Loucy (cell line): ENCODE measurements at regions not wholly inside any gene's neighbourhood (a gene's known extent, or its start where the extent isn't known, plus 50 kb on each side); places are given as distances from the start of the nearest gene placed in this dataset.

Experiments
- H2AFZ ChIP-seq: fragments of 200-600 bp; sonication (generic); 2 replicates; pipeline ENCODE4 v1.6.0; 2016; ENCODE audit warnings: antibody characterized with exemption, mild to moderate bottlenecking, low read length, moderate library complexity
- H3F3A ChIP-seq: fragments of 200-600 bp; 2 replicates; pipeline ENCODE4 v1.6.0; 2016; ENCODE audit warnings: antibody characterized with exemption, low read depth, mild to moderate bottlenecking
- H3K27me3 ChIP-seq: fragments of 200-600 bp; sonication (generic); 2 replicates; pipeline ENCODE4 v1.6.1; 2014; ENCODE audit warnings: low read length, mild to moderate bottlenecking; ENCODE audit not compliant: insufficient read depth, poor library complexity, severe bottlenecking
- H3K36me3 ChIP-seq: fragments of 200-600 bp; sonication (generic); 2 replicates; pipeline ENCODE4 v1.6.1; 2016; ENCODE audit warnings: low read length; ENCODE audit not compliant: insufficient read depth
- H3K4me1 ChIP-seq: fragments of 200-600 bp; sonication (generic); 2 replicates; pipeline ENCODE4 v1.5.1; 2014; ENCODE audit warnings: low read length, mild to moderate bottlenecking; ENCODE audit not compliant: insufficient read depth, poor library complexity, severe bottlenecking
- H3K4me2 ChIP-seq: fragments of 200-600 bp; sonication (generic); 2 replicates; pipeline ENCODE4 v1.6.0; 2014; ENCODE audit warnings: antibody characterized with exemption, low read length, low read depth, mild to moderate bottlenecking; ENCODE audit not compliant: poor library complexity, severe bottlenecking
- H3K4me3 ChIP-seq: fragments of 200-600 bp; sonication (generic); 2 replicates; pipeline ENCODE4 v1.5.1; 2014; ENCODE audit warnings: low read length, mild to moderate bottlenecking, mixed read lengths; ENCODE audit not compliant: poor library complexity, severe bottlenecking
- H3K79me2 ChIP-seq: fragments of 200-600 bp; sonication (generic); 2 replicates; pipeline ENCODE4 v1.6.1; 2014; ENCODE audit warnings: low read length; ENCODE audit not compliant: insufficient read depth
- H3K9ac ChIP-seq: fragments of 200-600 bp; sonication (generic); 2 replicates; pipeline ENCODE4 v1.6.0; 2014; ENCODE audit warnings: mild to moderate bottlenecking, low read depth, low read length, moderate library complexity; ENCODE audit not compliant: poor library complexity, severe bottlenecking
- H3K9me2 ChIP-seq: fragments of 200-600 bp; sonication (generic); replicated peaks from 2 replicates; pipeline ENCODE4 v1.6.1; 2016; ENCODE audit warnings: low read depth, low read length, mixed read lengths
- H3K9me3 ChIP-seq: fragments of 200-600 bp; sonication (generic); 2 replicates; pipeline ENCODE4 v1.6.1; 2014; ENCODE audit warnings: mild to moderate bottlenecking, antibody characterized with exemption, low read length, low read depth; ENCODE audit not compliant: insufficient read depth
- H4K20me1 ChIP-seq: fragments of 200-600 bp; sonication (generic); 2 replicates; pipeline ENCODE4 v1.6.0; 2014; ENCODE audit warnings: antibody characterized with exemption, low read length, mild to moderate bottlenecking; ENCODE audit not compliant: insufficient read depth, poor library complexity, severe bottlenecking
- CTCF ChIP-seq: fragments of 200-600 bp; sonication (generic); conservative IDR thresholded peaks from 2 replicates; pipeline ENCODE4 v1.5.1; 2014; ENCODE audit warnings: mild to moderate bottlenecking, antibody characterized with exemption, low read length
- EZH2phosphoT487 ChIP-seq: fragments of 200-600 bp; IDR thresholded peaks from 2 replicates; pipeline ENCODE4 v1.6.1; 2018; ENCODE audit warnings: antibody characterized with exemption, mild to moderate bottlenecking, moderate library complexity, borderline replicate concordance

DNA sequence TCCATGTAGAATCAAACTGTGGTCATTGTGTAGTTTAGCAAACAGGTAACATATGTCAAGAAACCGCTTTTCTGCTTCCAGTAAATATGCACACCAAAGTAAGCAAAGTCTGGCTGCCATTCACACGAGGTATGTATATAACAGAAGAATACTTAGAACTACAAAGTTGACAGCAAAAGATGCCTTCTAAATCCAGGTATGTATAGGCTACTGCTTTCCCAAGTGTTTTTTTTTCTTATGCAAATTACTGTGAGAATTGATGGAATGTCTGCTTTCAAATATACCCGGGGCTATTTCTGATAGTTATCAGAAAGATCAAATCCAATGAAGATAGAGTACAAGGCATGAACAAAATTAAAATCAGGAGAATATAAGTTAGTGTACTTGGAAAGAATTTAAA is 229.2 kb downstream of the HACE1 start:
- TF ChIP-seq EZH2phosphoT487 = no peak
- no peak for TF ChIP-seq CTCF

DNA sequence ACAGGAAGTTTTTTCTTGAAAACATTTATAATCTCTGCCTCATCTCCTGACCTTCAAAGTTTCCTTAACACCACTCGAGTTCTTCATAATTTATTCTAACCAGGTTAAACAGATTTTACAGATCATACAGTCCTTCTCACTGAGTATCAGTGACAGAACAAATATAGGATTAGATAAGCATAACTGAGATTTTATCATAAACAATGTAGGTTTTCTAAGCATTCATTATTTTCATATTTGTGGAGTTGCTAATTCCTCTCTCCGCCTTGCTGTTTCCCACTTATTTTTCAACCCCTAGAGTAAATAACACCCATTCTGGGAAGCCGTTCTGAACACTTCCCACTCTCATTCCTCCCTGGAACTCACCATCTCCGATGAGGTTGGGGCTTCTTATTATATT is 229.9 kb downstream of the HACE1 start:
- Histone ChIP-seq H3F3A (no peaks in the 10 kb centered on the region), H3K36me3 (no peaks in the 10 kb centered on the region), H3K9ac (no peak overlapping the region), H2AFZ (no peak overlapping the region), H3K79me2 (no peaks in the 10 kb centered on the region), H3K27me3 (no peaks in the 10 kb centered on the region), H3K4me3 (no peak overlapping the region), H3K9me2 (no peaks in the 10 kb centered on the region), H4K20me1 (no peaks in the 10 kb centered on the region), H3K4me1 (no peaks in the 10 kb centered on the region), H3K9me3 (no peaks in the 10 kb centered on the region), H3K4me2 (no peak overlapping the region)
- TF ChIP-seq EZH2phosphoT487 (no peak), CTCF (no peak)

More for the DNA sequence above, 229.2 kb downstream of the HACE1 start:
- Histone ChIP-seq H3K4me2 (no peak overlapping the region), H3K9ac (no peak overlapping the region), H3K9me3 (no peaks in the 10 kb centered on the region), H3K4me1 (no peaks in the 10 kb centered on the region), H4K20me1 (no peaks in the 10 kb centered on the region), H3K36me3 (no peaks in the 10 kb centered on the region), H3K79me2 (no peaks in the 10 kb centered on the region), H3F3A (no peaks in the 10 kb centered on the region), H3K9me2 (no peaks in the 10 kb centered on the region), H3K27me3 (no peaks in the 10 kb centered on the region), H2AFZ (no peak overlapping the region), H3K4me3 (no peak overlapping the region)

DNA sequence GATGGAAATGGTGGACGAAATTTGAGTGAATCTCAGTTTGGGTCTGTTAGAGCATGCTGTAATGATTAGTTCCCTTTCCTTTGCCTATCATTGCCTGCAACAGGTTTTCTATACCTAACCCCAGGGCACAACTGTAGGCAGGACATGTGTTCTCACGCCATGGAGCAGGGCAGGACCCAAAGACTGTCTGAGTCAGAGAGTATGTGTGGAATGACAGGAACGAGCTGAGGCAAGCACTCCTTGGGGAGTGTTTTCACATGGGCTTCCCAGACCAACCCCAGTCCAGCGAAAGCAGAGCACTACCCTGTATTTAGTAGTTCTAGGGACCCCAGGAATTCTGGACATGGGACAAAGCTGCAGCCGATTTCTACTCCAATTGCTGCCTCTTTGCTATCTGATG is 234.2 kb downstream of the HACE1 start:
- no peaks in the 10 kb centered on the region for H3K9me3 ChIP-seq
- no peaks in the 10 kb centered on the region for H3K9me2 ChIP-seq
- no peaks in the 10 kb centered on the region for H3K79me2 ChIP-seq
- no peaks in the 10 kb centered on the region; the same call in 1 of the 2 replicates for H3F3A ChIP-seq
- H3K9ac ChIP-seq = no peak overlapping the region
- H3K36me3 ChIP-seq = no peaks in the 10 kb centered on the region
- H3K27me3 ChIP-seq = no peaks in the 10 kb centered on the region
- H3K4me2 ChIP-seq = no peak overlapping the region
- TF ChIP-seq EZH2phosphoT487 (no peak), CTCF (no peak)
- peaks cover 36% of the 10 kb centered on the region for H3K4me1 ChIP-seq
- H4K20me1 ChIP-seq = no peaks in the 10 kb centered on the region
- H2AFZ ChIP-seq = no peak overlapping the region
- no peak overlapping the region for H3K4me3 ChIP-seq
